Mucosa of descending colon (tissue), 3 donors: ENCODE measurements at regions not wholly inside any gene's neighbourhood (a gene's known extent, or its start where the extent isn't known, plus 50 kb on each side); places are given as distances from the start of the nearest gene placed in this dataset.

Source experiments
- ATAC-seq: fragments of 200-7000 bp; cut with Tn5 transposase; one replicate; pipeline ENCODE4 v1.9.1; 2020; ENCODE audit warnings: mild to moderate bottlenecking, moderate library complexity
- DNase-seq, 3 donors: peaks; one replicate each; pipeline ENCODE4 v3.0.0-alpha.2; 2020
- H3K36me3 ChIP-seq: fragments of 200-600 bp; one replicate; pipeline ENCODE4 v1.8.0; 2021; ENCODE audit warnings: low read depth, mild to moderate bottlenecking
- H3K4me1 ChIP-seq: fragments of 200-600 bp; one replicate; pipeline ENCODE4 v1.8.0; 2021; ENCODE audit warnings: low read depth, mild to moderate bottlenecking
- H3K4me3 ChIP-seq: fragments of 200-600 bp; one replicate; pipeline ENCODE4 v1.8.0; 2021; ENCODE audit warnings: mild to moderate bottlenecking
- H3K9me3 ChIP-seq: fragments of 200-600 bp; one replicate; pipeline ENCODE4 v1.8.0; 2021; ENCODE audit warnings: mild to moderate bottlenecking
- CTCF ChIP-seq: fragments of 200-600 bp; IDR thresholded peaks from one replicate; pipeline ENCODE4 v1.8.0; 2022; ENCODE audit warnings: antibody characterized with exemption, mild to moderate bottlenecking
- intact Hi-C, 2 donors: fragments of 100-400 bp; cut with DNase I in 1 of 2; cut with micrococcal nuclease in 1 of 2; formaldehyde crosslinking; loops; one replicate each; pipeline versions ENCODE4 v1.11.0 to v1.11.1; 2022; cut with DNase I, micrococcal nuclease
- donor health status: DM: no; HTN: no; CAD: no; lungs with moderate emphysema.
- donor health status: DM: no; HTN: no; CAD: no.
- donor health status: DM: no; HTN: yes; CAD: no.

GRCh38 chr1:98143403-98143802 is 222.6 kb upstream of the DPYD start:
- no peaks in the 10 kb centered on the region for H3K36me3 ChIP-seq
- H3K4me3 ChIP-seq = no peak overlapping the region
- no peaks in the 10 kb centered on the region for H3K4me1 ChIP-seq
- intact Hi-C loops = no loop called here
- no peaks in the 10 kb centered on the region for H3K9me3 ChIP-seq
- ATAC-seq = no peak
- no peak for DNase-seq
- TF ChIP-seq CTCF = no peak

GRCh38 chr1:98133131-98133530 is 212.3 kb upstream of the DPYD start:
- no peak for TF ChIP-seq CTCF
- Histone ChIP-seq H3K9me3 (no peaks in the 10 kb centered on the region), H3K36me3 (no peaks in the 10 kb centered on the region), H3K4me1 (no peaks in the 10 kb centered on the region), H3K4me3 (no peak overlapping the region)
- ATAC-seq = no peak
- intact Hi-C loops = no loop called here
- no peak for DNase-seq

- no peaks in the 10 kb centered on the region for H3K4me1 ChIP-seq
- ATAC-seq (no peak), DNase-seq (no peak)
- no peaks in the 10 kb centered on the region for H3K9me3 ChIP-seq
- no peak overlapping the region for H3K4me3 ChIP-seq
- no peak for TF ChIP-seq CTCF
- intact Hi-C loops = no loop called here
- no peaks in the 10 kb centered on the region for H3K36me3 ChIP-seq
Observed at GRCh38 chr1:98130408-98130807, 209.6 kb upstream of the DPYD start.

- TF ChIP-seq CTCF = no peak
- ATAC-seq (no peak), DNase-seq (no peak)
- no peak overlapping the region for H3K4me3 ChIP-seq
- H3K4me1 ChIP-seq = no peaks in the 10 kb centered on the region
- H3K36me3 ChIP-seq = no peaks in the 10 kb centered on the region
- intact Hi-C loops = no loop called here
- H3K9me3 ChIP-seq = no peaks in the 10 kb centered on the region
Observed at GRCh38 chr1:98129491-98129890, 208.7 kb upstream of the DPYD start.

GRCh38 chr1:98126740-98127139 is 205.9 kb upstream of the DPYD start:
- Histone ChIP-seq H3K4me3 (no peak overlapping the region), H3K4me1 (no peaks in the 10 kb centered on the region), H3K36me3 (no peaks in the 10 kb centered on the region), H3K9me3 (no peaks in the 10 kb centered on the region)
- intact Hi-C loops = no loop called here
- DNase-seq (no peak), ATAC-seq (no peak)
- TF ChIP-seq CTCF = no peak

GRCh38 chr1:98121646-98122045 is 200.8 kb upstream of the DPYD start:
- no peak for TF ChIP-seq CTCF
- Histone ChIP-seq H3K4me3 (no peak overlapping the region), H3K36me3 (no peaks in the 10 kb centered on the region), H3K9me3 (no peaks in the 10 kb centered on the region), H3K4me1 (no peaks in the 10 kb centered on the region)
- DNase-seq (no peak), ATAC-seq (no peak)
- intact Hi-C loops = no loop called here
